ENCODE measurements at regions not wholly inside any gene's neighbourhood (a gene's known extent, or its start where the extent isn't known, plus 50 kb on each side); places are given as distances from the start of the nearest gene placed in this dataset.

DNA sequence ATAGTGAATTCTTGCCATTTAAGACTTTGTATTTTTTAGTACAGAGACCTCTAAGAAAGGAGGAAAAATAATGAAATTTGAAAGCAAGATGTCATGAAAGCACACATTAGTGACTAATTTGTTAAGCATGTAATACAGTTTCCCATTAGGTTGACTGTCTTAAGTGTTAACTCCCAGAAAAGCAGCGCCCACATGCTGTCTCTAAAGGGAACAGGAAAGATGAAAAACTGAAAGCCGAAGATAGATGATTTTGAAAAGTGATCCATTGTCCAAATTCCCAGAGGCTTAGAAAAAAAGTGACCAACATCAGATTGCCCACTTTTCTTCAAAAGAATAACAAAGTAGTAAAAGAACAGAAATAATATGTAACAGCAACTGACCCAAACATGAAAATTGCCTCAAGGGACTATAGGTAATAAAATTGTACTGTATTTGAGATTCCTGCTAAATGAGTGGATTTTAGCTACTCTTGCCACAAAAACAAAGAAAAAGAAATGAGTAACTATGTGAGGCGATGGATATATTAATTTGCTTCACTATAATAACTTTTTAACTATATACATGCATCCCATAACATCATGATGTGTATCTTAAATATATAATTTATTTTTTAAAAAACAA, 83.2 kb upstream of the OGFRL1 start:
- no peaks in the 10 kb centered on the region for H3K9me3 Mint-ChIP-seq (ENCODE audit: unreplicated experiment)
- peaks cover 14% of the 10 kb centered on the region for H3K4me1 Mint-ChIP-seq (ENCODE audit: unreplicated experiment)

DNA sequence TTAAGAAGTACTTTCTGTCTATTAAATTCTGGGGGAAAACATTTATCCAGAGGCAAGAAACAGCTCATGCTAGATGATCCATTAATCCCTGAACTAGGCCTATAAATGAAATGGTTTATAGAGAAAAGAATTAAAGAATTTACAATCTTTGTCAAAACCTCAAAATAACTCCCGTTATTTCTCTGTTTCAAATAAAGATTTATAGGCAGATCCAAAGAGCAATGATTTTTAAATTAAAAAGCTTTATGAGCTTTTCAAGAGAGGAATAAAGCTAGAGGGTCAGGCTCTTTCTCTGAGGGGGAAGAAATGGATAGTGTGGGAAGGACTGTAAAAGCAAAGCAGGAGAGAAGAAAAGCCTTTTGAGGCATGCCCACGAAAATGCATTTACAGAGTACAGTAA, 82.5 kb upstream of the OGFRL1 start:
- Mint-ChIP-seq H3K4me1 (ENCODE audit: unreplicated experiment) (peaks cover 14% of the 10 kb centered on the region), H3K4me3 (ENCODE audit: unreplicated experiment) (no peak overlapping the region), H3K27ac (ENCODE audit: unreplicated experiment) (no peak overlapping the region), H3K27me3 (ENCODE audit: unreplicated experiment) (no peaks in the 10 kb centered on the region), H3K36me3 (ENCODE audit: unreplicated experiment) (no peaks in the 10 kb centered on the region), H3K9me3 (ENCODE audit: unreplicated experiment) (no peaks in the 10 kb centered on the region)
- TF ChIP-seq, protein P1, sequence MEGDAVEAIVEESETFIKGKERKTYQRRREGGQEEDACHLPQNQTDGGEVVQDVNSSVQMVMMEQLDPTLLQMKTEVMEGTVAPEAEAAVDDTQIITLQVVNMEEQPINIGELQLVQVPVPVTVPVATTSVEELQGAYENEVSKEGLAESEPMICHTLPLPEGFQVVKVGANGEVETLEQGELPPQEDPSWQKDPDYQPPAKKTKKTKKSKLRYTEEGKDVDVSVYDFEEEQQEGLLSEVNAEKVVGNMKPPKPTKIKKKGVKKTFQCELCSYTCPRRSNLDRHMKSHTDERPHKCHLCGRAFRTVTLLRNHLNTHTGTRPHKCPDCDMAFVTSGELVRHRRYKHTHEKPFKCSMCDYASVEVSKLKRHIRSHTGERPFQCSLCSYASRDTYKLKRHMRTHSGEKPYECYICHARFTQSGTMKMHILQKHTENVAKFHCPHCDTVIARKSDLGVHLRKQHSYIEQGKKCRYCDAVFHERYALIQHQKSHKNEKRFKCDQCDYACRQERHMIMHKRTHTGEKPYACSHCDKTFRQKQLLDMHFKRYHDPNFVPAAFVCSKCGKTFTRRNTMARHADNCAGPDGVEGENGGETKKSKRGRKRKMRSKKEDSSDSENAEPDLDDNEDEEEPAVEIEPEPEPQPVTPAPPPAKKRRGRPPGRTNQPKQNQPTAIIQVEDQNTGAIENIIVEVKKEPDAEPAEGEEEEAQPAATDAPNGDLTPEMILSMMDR (IDR thresholded peaks at IDR 0.05): no peak
- no peak for DNase-seq (ENCODE audit: extremely low spot score, unreplicated experiment)

More for the DNA sequence above, 83.2 kb upstream of the OGFRL1 start:
- DNase-seq (ENCODE audit: extremely low spot score, unreplicated experiment): no peak
- Mint-ChIP-seq H3K27me3 (ENCODE audit: unreplicated experiment) (no peaks in the 10 kb centered on the region), H3K27ac (ENCODE audit: unreplicated experiment) (no peak overlapping the region), H3K36me3 (ENCODE audit: unreplicated experiment) (no peaks in the 10 kb centered on the region), H3K4me3 (ENCODE audit: unreplicated experiment) (peak overlapping the region; percentile 15)
- TF ChIP-seq, protein P1 (IDR thresholded peaks at IDR 0.05): no peak

DNA sequence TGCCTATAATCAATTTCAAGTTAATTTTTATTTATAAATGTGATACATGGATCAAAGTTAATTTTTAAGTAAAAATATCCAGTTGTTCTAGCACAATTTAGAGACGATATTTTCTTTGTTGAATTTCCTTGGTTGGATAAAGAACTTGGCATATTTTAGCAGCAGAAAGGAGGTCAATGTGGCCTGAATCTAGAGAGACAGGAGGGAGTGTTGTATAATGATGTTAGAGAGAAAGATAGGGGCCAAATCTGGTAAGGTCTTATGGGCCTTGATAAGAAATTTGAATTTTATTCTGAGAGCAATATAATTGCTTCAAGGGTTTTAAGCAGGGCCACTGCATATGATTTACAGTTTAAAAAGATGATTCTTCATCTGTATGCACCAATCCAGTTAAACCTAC, 79.4 kb upstream of the OGFRL1 start:
- Mint-ChIP-seq H3K4me3 (ENCODE audit: unreplicated experiment) (no peak overlapping the region), H3K27ac (ENCODE audit: unreplicated experiment) (no peak overlapping the region), H3K36me3 (ENCODE audit: unreplicated experiment) (no peaks in the 10 kb centered on the region), H3K9me3 (ENCODE audit: unreplicated experiment) (no peaks in the 10 kb centered on the region), H3K4me1 (ENCODE audit: unreplicated experiment) (peaks cover 14% of the 10 kb centered on the region), H3K27me3 (ENCODE audit: unreplicated experiment) (no peaks in the 10 kb centered on the region)
- DNase-seq (ENCODE audit: extremely low spot score, unreplicated experiment): no peak
- TF ChIP-seq, protein P1 (IDR thresholded peaks at IDR 0.05): no peak

DNA sequence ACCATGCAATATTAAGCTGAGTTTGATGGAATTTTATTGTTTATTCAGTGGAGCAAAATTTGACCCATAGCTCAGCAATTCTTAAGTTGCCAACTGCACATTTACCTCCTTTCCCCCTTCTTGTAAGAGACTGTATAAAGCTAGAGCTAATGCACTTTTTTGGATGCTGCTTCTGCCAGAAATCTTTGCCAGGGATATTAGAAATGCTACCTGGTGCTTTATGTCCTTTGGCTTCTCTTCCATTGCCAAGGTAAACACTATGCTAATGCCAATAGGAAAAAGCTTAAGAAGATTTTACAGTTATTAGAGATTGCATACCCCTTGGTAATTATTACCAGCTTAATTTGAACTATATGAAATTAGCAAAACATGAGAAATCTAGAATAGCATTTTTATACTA, 79.0 kb upstream of the OGFRL1 start:
- Mint-ChIP-seq H3K36me3 (ENCODE audit: unreplicated experiment) (no peaks in the 10 kb centered on the region), H3K4me1 (ENCODE audit: unreplicated experiment) (peaks cover 14% of the 10 kb centered on the region), H3K27ac (ENCODE audit: unreplicated experiment) (no peak overlapping the region), H3K27me3 (ENCODE audit: unreplicated experiment) (no peaks in the 10 kb centered on the region), H3K9me3 (ENCODE audit: unreplicated experiment) (no peaks in the 10 kb centered on the region), H3K4me3 (ENCODE audit: unreplicated experiment) (no peak overlapping the region)
- TF ChIP-seq, protein P1 (IDR thresholded peaks at IDR 0.05): no peak
- DNase-seq (ENCODE audit: extremely low spot score, unreplicated experiment): no peak

DNA sequence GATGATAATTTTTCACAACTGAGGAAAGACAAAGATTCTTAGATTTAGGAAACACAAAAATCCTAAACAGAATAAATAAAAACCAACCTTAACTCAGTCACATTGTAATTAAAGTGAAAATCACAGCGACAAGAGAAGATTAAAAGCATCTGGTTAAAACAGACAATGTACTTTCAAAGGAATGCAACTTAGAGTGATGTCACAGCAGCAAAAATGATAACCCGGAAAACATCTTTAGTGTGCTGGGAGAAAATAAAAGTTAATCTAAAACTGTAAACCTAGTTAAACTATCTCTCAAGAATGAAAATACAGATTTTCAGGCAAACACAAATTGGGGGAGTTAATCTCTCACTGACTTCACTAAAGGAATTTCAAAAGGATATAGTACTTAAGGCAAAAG, 76.8 kb upstream of the OGFRL1 start:
- H3K27me3 Mint-ChIP-seq (ENCODE audit: unreplicated experiment): no peaks in the 10 kb centered on the region
- no peaks in the 10 kb centered on the region for H3K4me1 Mint-ChIP-seq (ENCODE audit: unreplicated experiment)
- H3K9me3 Mint-ChIP-seq (ENCODE audit: unreplicated experiment): no peaks in the 10 kb centered on the region
- no peaks in the 10 kb centered on the region for H3K36me3 Mint-ChIP-seq (ENCODE audit: unreplicated experiment)
- DNase-seq (ENCODE audit: extremely low spot score, unreplicated experiment): no peak
- H3K27ac Mint-ChIP-seq (ENCODE audit: unreplicated experiment): no peak overlapping the region
- no peak overlapping the region for H3K4me3 Mint-ChIP-seq (ENCODE audit: unreplicated experiment)
- TF ChIP-seq, protein P1 (IDR thresholded peaks at IDR 0.05): no peak

Data from osteocyte (in vitro differentiated cells).